ENCODE measurements at regions not wholly inside any gene's neighbourhood (a gene's known extent, or its start where the extent isn't known, plus 50 kb on each side); places are given as distances from the start of the nearest gene placed in this dataset.

GRCh38 chr1:87685311-87686135 lies 356.8 kb downstream of the LMO4 start:
- no peak for DNase-seq

GRCh38 chr1:87686136-87686495 lies 357.4 kb downstream of the LMO4 start:
- DNase-seq, result no peak

GRCh38 chr1:87686671-87687070 lies 358.0 kb downstream of the LMO4 start:
- DNase-seq, result no peak

- no peak for DNase-seq
Observed at GRCh38 chr1:87688136-87688535, 359.5 kb downstream of the LMO4 start.

GRCh38 chr1:87689487-87689886 lies 360.8 kb downstream of the LMO4 start:
- no peak for DNase-seq

- DNase-seq, result no peak
Observed at GRCh38 chr1:87696483-87696882, 367.8 kb downstream of the LMO4 start.

GRCh38 chr1:87702455-87702854 lies 373.8 kb downstream of the LMO4 start:
- DNase-seq, result no peak

- DNase-seq, result no peak
Observed at GRCh38 chr1:87705233-87705632, 376.6 kb downstream of the LMO4 start.

GRCh38 chr1:87706203-87706602 lies 377.5 kb downstream of the LMO4 start:
- no peak for DNase-seq

- no peak for DNase-seq
Observed at GRCh38 chr1:87706779-87707228, 378.1 kb downstream of the LMO4 start.

GRCh38 chr1:87707411-87707810 lies 378.7 kb downstream of the LMO4 start:
- no peak for DNase-seq

GRCh38 chr1:87712261-87713010 lies 383.8 kb downstream of the LMO4 start:
- DNase-seq, result no peak

- DNase-seq, result no peak
Observed at GRCh38 chr1:87714278-87714677, 385.6 kb downstream of the LMO4 start.

- no peak for DNase-seq
Observed at GRCh38 chr1:87715052-87715451, 386.4 kb downstream of the LMO4 start.

- DNase-seq, result no peak
Observed at GRCh38 chr1:87715471-87715870, 386.8 kb downstream of the LMO4 start.

- DNase-seq, result no peak
Observed at GRCh38 chr1:87717157-87717670, 388.5 kb downstream of the LMO4 start.

GRCh38 chr1:87718241-87718950 lies 389.7 kb downstream of the LMO4 start:
- no peak for DNase-seq

GRCh38 chr1:87719658-87720057 lies 391.0 kb downstream of the LMO4 start:
- no peak for DNase-seq

- DNase-seq, result no peak
Observed at GRCh38 chr1:87720561-87720960, 391.9 kb downstream of the LMO4 start.

- DNase-seq, result no peak
Observed at GRCh38 chr1:87723193-87723592, 394.5 kb downstream of the LMO4 start.

- DNase-seq, result no peak
Observed at GRCh38 chr1:87728169-87728568, 399.5 kb downstream of the LMO4 start.

- no peak for DNase-seq
Observed at GRCh38 chr1:87730274-87731216, 401.9 kb downstream of the LMO4 start.
